ENCODE measurements at regions not wholly inside any gene's neighbourhood (a gene's known extent, or its start where the extent isn't known, plus 50 kb on each side); places are given as distances from the start of the nearest gene placed in this dataset.

DNA sequence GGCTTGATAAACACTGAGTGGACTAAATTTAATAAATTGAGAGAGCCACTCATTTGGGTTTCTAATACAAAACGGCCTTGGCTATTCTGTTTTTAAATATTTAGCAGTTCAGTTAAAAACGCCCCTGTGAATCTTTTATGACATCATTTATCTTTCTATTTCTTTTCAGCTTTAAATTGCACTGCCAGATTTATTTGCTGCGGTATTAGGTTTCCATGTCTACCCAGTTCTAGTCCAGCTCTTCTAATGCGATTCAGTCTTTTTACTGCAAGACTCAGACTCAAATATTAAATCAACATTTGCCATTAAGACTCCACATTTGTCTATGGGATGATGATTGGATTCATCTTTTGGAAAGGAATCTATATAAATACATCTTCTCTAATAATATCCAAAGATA lies 2174.3 kb upstream of the PIK3C3 start:
- no peaks in the 10 kb centered on the region for H3K36me3 ChIP-seq
- no peak overlapping the region for H3K4me3 ChIP-seq
- no peaks in the 10 kb centered on the region for H3K27me3 ChIP-seq (replicated peaks in 1 of 7)
- H3K27ac ChIP-seq: no peak overlapping the region
- DNase-seq: no peak
- TF ChIP-seq POLR2AphosphoS5 (IDR thresholded peaks at IDR 0.05) (no peak), POLR2A (IDR thresholded peaks at IDR 0.05) (no peak), CTCF (IDR thresholded peaks at IDR 0.05 in 8 of 11, conservative IDR thresholded peaks at IDR 0.05 in 3 of 11) (no peak)
- 78 to 90% (median 82%) methylated on average over 4 of the region's 4 CpGs for WGBS, 5 donors
- no peaks in the 10 kb centered on the region for H3K9me3 ChIP-seq
- no peaks in the 10 kb centered on the region for H3K4me1 ChIP-seq
- intact Hi-C loops (cut with DNase I; ENCODE audit: low total_unique reads): no loop called here

DNA sequence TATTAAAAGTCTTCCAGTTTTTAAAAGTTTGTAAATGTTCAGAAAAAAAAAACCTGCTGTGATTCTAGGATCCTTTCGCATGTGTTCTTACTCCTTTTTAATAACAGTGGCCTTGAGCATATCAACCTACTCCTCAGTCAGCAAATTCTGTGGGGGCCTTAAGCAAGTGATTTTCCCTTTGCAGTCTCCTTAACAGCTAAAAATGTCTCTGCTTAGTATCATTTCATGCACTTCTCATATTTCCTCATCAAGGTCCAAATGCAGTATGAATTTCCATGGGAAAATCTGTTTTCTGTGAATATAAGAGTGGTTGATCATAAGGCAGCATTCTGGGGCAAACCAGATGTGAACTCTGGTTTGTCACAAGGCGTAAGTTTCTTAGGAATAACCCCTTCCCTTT lies 2175.1 kb upstream of the PIK3C3 start:
- no peak overlapping the region for H3K27ac ChIP-seq
- no peak for DNase-seq
- intact Hi-C loops (cut with DNase I; ENCODE audit: low total_unique reads): no loop called here
- H3K4me1 ChIP-seq: no peaks in the 10 kb centered on the region
- TF ChIP-seq POLR2A (IDR thresholded peaks at IDR 0.05) (no peak), CTCF (IDR thresholded peaks at IDR 0.05 in 8 of 11, conservative IDR thresholded peaks at IDR 0.05 in 3 of 11) (no peak), POLR2AphosphoS5 (IDR thresholded peaks at IDR 0.05) (no peak)
- H3K9me3 ChIP-seq: no peaks in the 10 kb centered on the region
- no peak overlapping the region for H3K4me3 ChIP-seq
- no peaks in the 10 kb centered on the region for H3K27me3 ChIP-seq (replicated peaks in 1 of 7)
- no peaks in the 10 kb centered on the region for H3K36me3 ChIP-seq
- WGBS, 5 donors: 84 to 96% (median 91%) methylated on average over 2 of the region's 2 CpGs

DNA sequence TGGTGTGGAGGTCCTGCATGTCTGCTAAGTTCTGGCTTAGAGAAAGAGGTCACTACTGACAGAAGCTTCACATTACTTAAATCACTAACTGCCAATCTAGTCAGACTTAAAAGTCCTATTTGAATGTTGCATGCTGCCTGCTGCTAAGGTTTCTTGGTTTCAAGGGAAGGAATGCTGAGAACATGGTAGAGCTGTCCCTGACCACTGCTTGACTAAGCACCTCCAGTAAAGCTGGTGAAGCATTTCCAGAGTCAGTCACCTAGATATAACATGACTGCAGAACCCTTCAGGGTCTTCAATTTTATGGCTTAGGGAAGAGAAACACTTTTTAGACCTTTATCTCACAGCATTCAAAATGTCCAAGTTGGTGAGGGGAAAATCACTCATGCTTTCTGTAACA lies 2178.3 kb upstream of the PIK3C3 start:
- Histone ChIP-seq H3K9me3 (no peaks in the 10 kb centered on the region), H3K27me3 (replicated peaks in 1 of 7) (no peaks in the 10 kb centered on the region), H3K36me3 (no peaks in the 10 kb centered on the region), H3K4me1 (no peaks in the 10 kb centered on the region), H3K27ac (no peak overlapping the region), H3K4me3 (no peak overlapping the region)
- TF ChIP-seq CTCF (IDR thresholded peaks at IDR 0.05 in 8 of 11, conservative IDR thresholded peaks at IDR 0.05 in 3 of 11) (no peak), POLR2AphosphoS5 (IDR thresholded peaks at IDR 0.05) (no peak), POLR2A (IDR thresholded peaks at IDR 0.05) (no peak)
- intact Hi-C loops (cut with DNase I; ENCODE audit: low total_unique reads): no loop called here
- DNase-seq: no peak

DNA sequence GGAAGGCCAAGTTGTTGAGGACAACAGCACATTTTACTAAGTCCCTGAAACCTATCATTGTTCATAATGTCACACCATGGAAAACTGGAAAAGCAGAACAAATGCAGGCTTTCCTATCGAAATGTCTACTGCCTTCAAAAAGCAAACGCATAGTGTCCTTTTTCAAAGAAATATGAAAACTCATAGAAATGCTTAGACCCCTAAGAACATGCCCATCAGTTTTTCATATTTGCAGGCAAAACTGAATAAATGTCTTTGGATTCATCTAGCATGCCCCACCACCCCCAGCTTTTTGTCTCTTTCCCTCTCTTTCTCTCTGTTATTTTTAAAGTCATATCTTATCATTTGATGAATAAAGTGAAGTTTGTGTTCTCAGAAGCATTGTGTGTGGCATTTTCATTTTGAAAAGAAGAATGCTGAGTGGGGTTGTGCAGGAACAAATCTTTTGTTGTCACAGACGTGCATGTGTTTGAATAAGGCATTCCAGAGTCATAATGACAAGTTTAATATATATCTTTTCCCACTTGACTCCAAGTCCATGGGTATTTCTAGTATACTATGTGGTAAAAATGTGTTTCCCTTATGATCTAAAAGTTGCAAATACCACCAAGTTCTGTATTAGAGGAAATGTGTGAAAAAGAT lies 2180.0 kb upstream of the PIK3C3 start:
- H3K9me3 ChIP-seq: no peaks in the 10 kb centered on the region
- intact Hi-C loops (cut with DNase I; ENCODE audit: low total_unique reads): no loop called here
- 73 to 82% (median 75%) methylated on average over 3 of the region's 3 CpGs for WGBS, 5 donors
- TF ChIP-seq CTCF (IDR thresholded peaks at IDR 0.05 in 8 of 11, conservative IDR thresholded peaks at IDR 0.05 in 3 of 11) (no peak), POLR2AphosphoS5 (IDR thresholded peaks at IDR 0.05) (no peak)
- no peak overlapping the region for H3K27ac ChIP-seq
- no peaks in the 10 kb centered on the region for H3K36me3 ChIP-seq
- H3K27me3 ChIP-seq (replicated peaks in 1 of 7): no peaks in the 10 kb centered on the region
- no peak overlapping the region for H3K4me3 ChIP-seq
- H3K4me1 ChIP-seq: no peaks in the 10 kb centered on the region
- DNase-seq: no peak
